Chondrocyte (in vitro differentiated cells): ENCODE measurements at regions not wholly inside any gene's neighbourhood (a gene's known extent, or its start where the extent isn't known, plus 50 kb on each side); places are given as distances from the start of the nearest gene placed in this dataset.
A peak's percentile ranks its signal among the peaks of the same experiment; 100 is the strongest.

Experiments used
- DNase-seq: peaks from one replicate; pipeline ENCODE4 v3.0.0; 2021; ENCODE audit warnings: mixed read lengths, low spot score
- H3K27ac Mint-ChIP-seq: one replicate; pipeline ENCODE4 v1.8.0; 2021; ENCODE audit warnings: mild to moderate bottlenecking, moderate library complexity, mixed read lengths; ENCODE audit not compliant: unreplicated experiment
- H3K27me3 Mint-ChIP-seq: 2 replicates; pipeline ENCODE4 v1.8.0; 2021; ENCODE audit warnings: low read depth, mixed read lengths
- H3K36me3 Mint-ChIP-seq: 2 replicates; pipeline ENCODE4 v1.8.0; 2021; ENCODE audit warnings: low read depth, mixed read lengths
- H3K4me1 Mint-ChIP-seq: 2 replicates; pipeline ENCODE4 v1.8.0; 2021; ENCODE audit warnings: low read depth, mild to moderate bottlenecking, mixed read lengths
- H3K4me3 Mint-ChIP-seq: one replicate; pipeline ENCODE4 v1.8.0; 2021; ENCODE audit warnings: mild to moderate bottlenecking, moderate library complexity, mixed read lengths; ENCODE audit not compliant: unreplicated experiment
- H3K9me3 Mint-ChIP-seq: 2 replicates; pipeline ENCODE4 v1.8.0; 2021; ENCODE audit warnings: low read depth, mixed read lengths
- TF ChIP-seq, protein P1 (sequence below): fragments of 200-600 bp; sonication (generic); IDR thresholded peaks from 2 replicates; pipeline ENCODE4 v1.5.0; 2021; ENCODE audit warnings: antibody characterized with exemption, mild to moderate bottlenecking, moderate library complexity

DNA sequence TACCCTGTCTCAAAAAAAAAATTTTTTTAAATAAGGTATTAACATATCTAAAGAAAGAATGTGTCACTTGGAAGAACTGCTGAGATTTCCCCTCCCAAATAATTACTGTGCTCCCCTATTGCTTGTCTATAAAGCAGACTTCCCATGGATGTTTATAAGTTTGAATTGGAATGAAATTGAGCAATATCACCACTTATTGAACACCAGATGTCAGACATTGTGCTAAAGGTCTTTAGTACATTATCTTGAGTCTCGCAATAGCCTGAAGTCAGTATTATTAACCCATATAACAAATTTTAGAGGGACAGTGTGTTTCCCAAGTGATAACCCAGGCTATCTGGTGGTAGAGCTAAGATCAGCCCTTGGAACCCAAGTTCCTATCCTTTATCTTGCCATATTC lies 69.0 kb upstream of the EPCAM start:
- TF ChIP-seq, protein P1, sequence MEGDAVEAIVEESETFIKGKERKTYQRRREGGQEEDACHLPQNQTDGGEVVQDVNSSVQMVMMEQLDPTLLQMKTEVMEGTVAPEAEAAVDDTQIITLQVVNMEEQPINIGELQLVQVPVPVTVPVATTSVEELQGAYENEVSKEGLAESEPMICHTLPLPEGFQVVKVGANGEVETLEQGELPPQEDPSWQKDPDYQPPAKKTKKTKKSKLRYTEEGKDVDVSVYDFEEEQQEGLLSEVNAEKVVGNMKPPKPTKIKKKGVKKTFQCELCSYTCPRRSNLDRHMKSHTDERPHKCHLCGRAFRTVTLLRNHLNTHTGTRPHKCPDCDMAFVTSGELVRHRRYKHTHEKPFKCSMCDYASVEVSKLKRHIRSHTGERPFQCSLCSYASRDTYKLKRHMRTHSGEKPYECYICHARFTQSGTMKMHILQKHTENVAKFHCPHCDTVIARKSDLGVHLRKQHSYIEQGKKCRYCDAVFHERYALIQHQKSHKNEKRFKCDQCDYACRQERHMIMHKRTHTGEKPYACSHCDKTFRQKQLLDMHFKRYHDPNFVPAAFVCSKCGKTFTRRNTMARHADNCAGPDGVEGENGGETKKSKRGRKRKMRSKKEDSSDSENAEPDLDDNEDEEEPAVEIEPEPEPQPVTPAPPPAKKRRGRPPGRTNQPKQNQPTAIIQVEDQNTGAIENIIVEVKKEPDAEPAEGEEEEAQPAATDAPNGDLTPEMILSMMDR, result no peak
- Mint-ChIP-seq H3K27ac (no peak overlapping the region), H3K4me1 (peaks cover 35% of the 10 kb centered on the region), H3K9me3 (no peaks in the 10 kb centered on the region), H3K27me3 (no peaks in the 10 kb centered on the region), H3K4me3 (no peak overlapping the region), H3K36me3 (no peaks in the 10 kb centered on the region)
- DNase-seq, result no peak

DNA sequence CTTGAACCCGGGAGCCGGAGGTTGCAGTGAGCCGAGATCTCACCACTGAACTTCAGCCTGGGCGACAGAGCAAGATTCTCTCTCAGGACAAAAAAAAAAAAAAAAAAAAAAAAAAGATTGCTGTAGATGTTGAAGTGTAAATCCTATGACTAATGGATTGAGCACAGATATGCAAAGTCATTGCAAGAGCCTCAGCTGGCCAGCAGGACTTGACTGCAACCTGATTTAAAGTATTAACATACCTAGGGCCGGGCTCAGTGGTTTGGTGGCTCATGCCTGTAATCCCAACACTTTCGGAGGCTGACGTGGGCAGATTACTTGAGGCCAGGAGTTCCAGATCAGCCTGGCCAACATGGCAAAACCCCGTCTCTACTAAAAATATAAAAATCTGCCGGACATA lies 69.6 kb upstream of the EPCAM start:
- TF ChIP-seq, protein P1, result no peak
- Mint-ChIP-seq H3K4me1 (peaks cover 33% of the 10 kb centered on the region), H3K27me3 (no peaks in the 10 kb centered on the region), H3K4me3 (no peak overlapping the region), H3K9me3 (no peaks in the 10 kb centered on the region), H3K27ac (peak overlapping the region; percentile 36), H3K36me3 (no peaks in the 10 kb centered on the region)
- DNase-seq, result no peak

DNA sequence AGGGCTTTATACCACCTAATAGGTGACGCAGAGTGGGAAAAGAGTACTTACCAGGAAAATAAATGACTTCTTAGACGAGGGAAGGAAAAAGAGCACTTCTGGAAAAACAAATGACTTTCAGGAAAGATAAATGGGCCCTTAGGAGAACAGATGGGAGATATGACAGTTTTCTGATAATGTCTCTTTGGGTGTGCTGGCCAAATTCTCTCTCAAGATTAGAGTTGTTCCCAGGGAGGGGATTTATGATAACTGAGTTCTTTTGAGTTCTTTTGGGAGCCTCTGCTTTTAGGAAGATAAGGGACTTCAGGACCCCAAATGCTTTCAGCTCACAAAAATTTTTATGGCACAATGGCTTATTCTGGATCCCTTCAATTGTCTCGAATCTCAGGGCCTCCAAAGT lies 70.3 kb upstream of the EPCAM start:
- H3K27me3 Mint-ChIP-seq, result no peaks in the 10 kb centered on the region

DNA sequence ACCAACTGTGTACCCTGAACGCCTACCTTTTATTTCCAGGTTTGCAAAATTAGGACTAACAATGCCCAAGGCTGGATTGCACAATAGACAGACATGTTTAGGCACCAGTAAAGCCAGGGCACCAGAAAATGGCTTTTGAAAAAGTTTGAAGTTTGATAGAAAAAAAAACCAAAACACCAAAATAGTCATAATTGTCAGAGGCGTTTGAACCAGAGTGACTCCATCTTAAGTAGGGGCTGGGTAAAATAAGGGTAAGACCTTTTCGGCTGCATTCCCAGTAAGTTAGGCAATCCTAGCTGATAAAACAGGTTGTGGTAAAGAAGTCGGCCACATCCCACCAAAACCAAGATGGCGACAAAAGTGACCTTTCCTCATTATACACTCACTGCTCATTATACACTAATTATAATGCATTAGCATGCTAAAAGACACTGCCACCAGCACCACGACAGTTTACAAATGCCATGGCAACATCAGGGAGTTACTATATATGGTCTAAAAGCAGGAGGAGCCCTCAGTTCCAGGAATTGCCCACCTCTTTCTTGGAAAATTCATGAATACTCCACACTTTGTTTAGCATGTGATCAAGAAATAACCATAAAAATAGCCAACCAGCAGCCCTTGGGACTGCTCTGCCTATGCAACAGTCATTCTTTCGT lies 71.2 kb upstream of the EPCAM start:
- Mint-ChIP-seq H3K27me3 (no peaks in the 10 kb centered on the region), H3K4me1 (peaks cover 29% of the 10 kb centered on the region)

More for the DNA sequence above, 70.3 kb upstream of the EPCAM start:
- DNase-seq, result no peak
- TF ChIP-seq, protein P1, result no peak
- no peaks in the 10 kb centered on the region for H3K36me3 Mint-ChIP-seq
- no peak overlapping the region for H3K4me3 Mint-ChIP-seq
- no peaks in the 10 kb centered on the region for H3K9me3 Mint-ChIP-seq
- no peak overlapping the region for H3K27ac Mint-ChIP-seq
- peaks cover 36% of the 10 kb centered on the region for H3K4me1 Mint-ChIP-seq

DNA sequence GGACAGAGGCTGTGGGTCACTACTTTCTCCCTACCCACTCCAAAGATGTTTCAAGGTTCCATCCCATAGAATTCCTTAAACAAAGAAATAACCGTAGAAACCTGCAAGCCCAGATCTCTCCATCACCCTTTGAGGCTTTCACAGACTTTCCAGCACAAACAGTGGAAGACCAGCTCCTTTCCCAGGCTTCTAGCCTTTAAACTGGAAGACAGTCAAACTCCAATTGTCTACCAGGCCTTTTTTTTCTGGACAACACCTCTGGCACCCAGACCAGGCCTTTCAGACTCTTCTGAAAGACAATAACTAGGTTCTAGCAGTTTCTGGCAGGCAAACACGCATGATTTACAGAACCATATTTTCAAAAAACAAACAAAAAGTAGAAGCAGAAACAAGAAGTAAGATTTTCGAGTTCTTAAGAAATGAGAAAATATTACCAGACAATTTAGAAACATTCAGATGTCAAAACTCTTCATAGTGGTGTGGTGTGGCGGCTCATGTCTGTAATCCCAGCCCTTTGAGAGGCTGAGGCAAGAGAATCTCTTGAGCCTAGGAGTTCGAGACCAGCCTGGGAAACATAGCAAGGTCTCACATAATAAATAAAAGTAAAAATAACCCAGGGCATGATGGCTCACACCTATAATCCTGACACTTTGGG lies 73.0 kb upstream of the EPCAM start:
- TF ChIP-seq, protein P1, result no peak
- no peaks in the 10 kb centered on the region for H3K9me3 Mint-ChIP-seq
- H3K4me3 Mint-ChIP-seq, result no peak overlapping the region
- H3K27me3 Mint-ChIP-seq, result no peaks in the 10 kb centered on the region
- no peak for DNase-seq
- peak overlapping the region; percentile 4 for H3K27ac Mint-ChIP-seq
- H3K4me1 Mint-ChIP-seq, result peaks cover 24% of the 10 kb centered on the region
- no peaks in the 10 kb centered on the region for H3K36me3 Mint-ChIP-seq

More for the DNA sequence above, 71.2 kb upstream of the EPCAM start:
- Mint-ChIP-seq H3K36me3 (no peaks in the 10 kb centered on the region), H3K4me3 (no peak overlapping the region), H3K9me3 (no peaks in the 10 kb centered on the region), H3K27ac (no peak overlapping the region)
- no peak for DNase-seq
- TF ChIP-seq, protein P1, result no peak
